GM12892 (cell line): ENCODE measurements at regions not wholly inside any gene's neighbourhood (a gene's known extent, or its start where the extent isn't known, plus 50 kb on each side); places are given as distances from the start of the nearest gene placed in this dataset.

Source experiments
- POLR2A ChIP-seq: IDR thresholded peaks from 2 replicates; pipeline ENCODE4 v1.6.1; 2011; ENCODE audit warnings: low read depth, low read length, control low read depth
- POLR2AphosphoS5 ChIP-seq: IDR thresholded peaks from 2 replicates; pipeline ENCODE4 v1.6.1; 2011; ENCODE audit warnings: low read depth, low read length, control low read depth
- TAF1 ChIP-seq: IDR thresholded peaks from 2 replicates; pipeline ENCODE4 v1.6.1; 2011; ENCODE audit warnings: low read depth, mild to moderate bottlenecking, control low read depth, low read length, borderline replicate concordance

- TF ChIP-seq POLR2A, result no peak
- no peak for TF ChIP-seq POLR2AphosphoS5
- no peak for TF ChIP-seq TAF1
These were observed 228.3 kb upstream of the GBE1 start for GRCh38 chr3:81989758-81990157.
